Activated T-helper 1 cell treated with anti-CD3 and anti-CD28 coated beads, Interleukin-12 subunit alpha, Interleukin-12 subunit beta, Interleukin-2, Interleukin-4 antibody, amounts not matched to agents 30 ng/mL and 10 ng/mL and 1 ng/mL, durations not matched to agents 14 hours and 24 hours and 36 hours (primary cell): ENCODE measurements at regions not wholly inside any gene's neighbourhood (a gene's known extent, or its start where the extent isn't known, plus 50 kb on each side); places are given as distances from the start of the nearest gene placed in this dataset.
"Not testable (repeated sequence)": the region's sequence is repeated elsewhere in the genome, so short reads cannot be mapped to it uniquely, and the experiment has no call there.

Source experiments
- DNase-seq: peaks from one replicate; pipeline ENCODE4 v3.0.0; 2021; ENCODE audit warnings: low spot score
- H3K27ac Mint-ChIP-seq: one replicate; pipeline ENCODE4 v1.8.0; 2021; ENCODE audit warnings: mild to moderate bottlenecking, mixed read lengths
- H3K27me3 Mint-ChIP-seq: one replicate; pipeline ENCODE4 v1.8.0; 2022; ENCODE audit warnings: mild to moderate bottlenecking, moderate library complexity, mixed read lengths; ENCODE audit not compliant: insufficient read depth
- H3K36me3 Mint-ChIP-seq: one replicate; pipeline ENCODE4 v1.8.0; 2021; ENCODE audit warnings: low read depth, mixed read lengths
- H3K4me1 Mint-ChIP-seq: one replicate; pipeline ENCODE4 v1.8.0; 2021; ENCODE audit warnings: low read depth, mixed read lengths
- H3K4me3 Mint-ChIP-seq: one replicate; pipeline ENCODE4 v1.8.0; 2021; ENCODE audit warnings: mild to moderate bottlenecking, moderate library complexity, mixed read lengths
- H3K9me3 Mint-ChIP-seq: one replicate; pipeline ENCODE4 v1.8.0; 2021; ENCODE audit warnings: mixed read lengths
- intact Hi-C: fragments of 100-400 bp; cut with micrococcal nuclease; formaldehyde crosslinking; loops from one replicate; pipeline ENCODE4 v1.15.1; 2024

DNA sequence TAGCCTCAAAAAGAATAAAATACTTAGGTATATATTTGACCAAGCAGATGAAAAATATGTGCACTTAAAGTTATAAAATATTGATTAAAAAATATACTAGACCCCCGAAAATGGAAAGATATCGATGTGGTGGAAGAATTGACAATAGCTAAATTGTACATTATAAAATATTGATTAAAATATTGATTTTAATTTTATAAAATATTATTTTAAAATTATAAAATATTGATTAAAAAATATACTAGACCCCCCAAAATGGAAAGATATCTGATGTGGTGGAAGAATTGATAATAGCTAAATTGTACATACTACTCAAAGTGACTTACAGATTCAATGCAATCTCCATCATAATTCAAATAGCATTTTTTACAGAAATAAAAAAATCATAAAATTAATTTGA, 1540.9 kb upstream of the RAG2 start:
- Mint-ChIP-seq H3K9me3 (peaks cover 8% of the 10 kb centered on the region), H3K4me3 (no peak overlapping the region), H3K36me3 (no peaks in the 10 kb centered on the region), H3K4me1 (no peaks in the 10 kb centered on the region), H3K27ac (no peak overlapping the region), H3K27me3 (no peaks in the 10 kb centered on the region)
- DNase-seq = no peak
- intact Hi-C loops = no loop called here

DNA sequence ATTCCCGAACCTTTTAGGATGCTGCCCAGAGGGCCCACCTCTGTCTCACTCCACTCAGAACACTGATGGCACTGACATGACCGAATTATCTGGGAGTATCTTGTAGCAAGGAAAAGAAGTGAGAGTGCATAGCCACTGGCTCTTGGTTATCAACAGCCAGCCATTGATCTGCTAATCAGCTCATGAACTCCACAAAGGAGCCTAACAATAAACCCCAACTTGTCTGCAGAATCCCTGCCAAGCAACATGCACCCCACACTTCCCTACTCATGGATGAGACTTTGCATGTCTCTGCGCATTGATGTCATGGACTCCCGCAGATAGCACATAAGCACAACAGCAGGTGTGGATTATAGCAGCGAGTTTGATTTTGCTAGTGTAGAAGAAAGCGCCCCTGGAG, 1538.9 kb upstream of the RAG2 start:
- Mint-ChIP-seq H3K36me3 (no peaks in the 10 kb centered on the region), H3K27ac (no peak overlapping the region)
- intact Hi-C loops = no loop called here

DNA sequence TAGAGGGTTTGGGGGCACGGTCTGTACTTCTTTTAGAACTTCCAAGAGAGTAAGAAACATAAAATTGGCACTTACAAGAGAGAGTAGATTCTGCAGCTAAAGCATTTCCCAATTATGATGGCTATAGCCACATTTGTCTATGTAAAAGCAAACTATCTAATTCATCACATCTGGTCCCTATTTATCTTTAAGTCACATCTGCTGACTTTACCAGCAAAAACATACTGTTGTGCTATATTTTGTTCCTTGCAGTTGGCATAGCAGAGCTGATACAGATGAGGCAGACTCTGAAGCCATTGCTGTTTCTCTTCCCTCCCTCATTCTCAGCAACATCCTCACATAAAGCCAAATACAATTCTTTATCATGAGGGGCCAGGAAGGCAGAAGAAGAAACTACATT, 1533.5 kb upstream of the RAG2 start:
- no peaks in the 10 kb centered on the region for H3K27me3 Mint-ChIP-seq
- intact Hi-C loops = no loop called here
- no peak overlapping the region for H3K27ac Mint-ChIP-seq
- no peak overlapping the region for H3K4me3 Mint-ChIP-seq
- no peak for DNase-seq
- peaks cover 18% of the 10 kb centered on the region for H3K9me3 Mint-ChIP-seq
- no peaks in the 10 kb centered on the region for H3K4me1 Mint-ChIP-seq
- H3K36me3 Mint-ChIP-seq = no peaks in the 10 kb centered on the region

More for the DNA sequence above, 1538.9 kb upstream of the RAG2 start:
- Mint-ChIP-seq H3K4me3 (no peak overlapping the region), H3K9me3 (peaks cover 12% of the 10 kb centered on the region), H3K4me1 (no peaks in the 10 kb centered on the region), H3K27me3 (no peaks in the 10 kb centered on the region)
- no peak for DNase-seq

DNA sequence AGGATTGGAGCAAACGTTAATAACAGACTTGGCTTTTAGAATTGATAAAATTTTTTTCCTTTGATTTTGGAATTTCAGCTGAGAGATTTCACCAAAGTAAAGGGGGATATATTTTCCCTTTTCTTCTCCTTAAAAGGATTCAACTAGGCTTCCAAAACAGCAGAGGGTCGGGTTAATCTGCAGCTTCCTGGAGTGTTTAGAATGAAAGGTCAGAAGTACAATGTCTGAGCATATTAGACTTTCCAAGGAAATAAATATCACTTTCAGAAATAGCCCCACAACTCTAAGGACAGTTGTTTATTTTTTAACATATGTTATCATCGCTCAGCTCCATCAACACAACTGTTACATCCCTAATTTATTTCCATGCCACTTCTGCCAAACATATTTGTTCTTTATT, 1532.9 kb upstream of the RAG2 start:
- no peaks in the 10 kb centered on the region for H3K4me1 Mint-ChIP-seq
- no peaks in the 10 kb centered on the region for H3K36me3 Mint-ChIP-seq
- no peak for DNase-seq
- intact Hi-C loops = no loop called here
- no peak overlapping the region for H3K4me3 Mint-ChIP-seq
- no peaks in the 10 kb centered on the region for H3K27me3 Mint-ChIP-seq
- peaks cover 18% of the 10 kb centered on the region for H3K9me3 Mint-ChIP-seq
- H3K27ac Mint-ChIP-seq = no peak overlapping the region

DNA sequence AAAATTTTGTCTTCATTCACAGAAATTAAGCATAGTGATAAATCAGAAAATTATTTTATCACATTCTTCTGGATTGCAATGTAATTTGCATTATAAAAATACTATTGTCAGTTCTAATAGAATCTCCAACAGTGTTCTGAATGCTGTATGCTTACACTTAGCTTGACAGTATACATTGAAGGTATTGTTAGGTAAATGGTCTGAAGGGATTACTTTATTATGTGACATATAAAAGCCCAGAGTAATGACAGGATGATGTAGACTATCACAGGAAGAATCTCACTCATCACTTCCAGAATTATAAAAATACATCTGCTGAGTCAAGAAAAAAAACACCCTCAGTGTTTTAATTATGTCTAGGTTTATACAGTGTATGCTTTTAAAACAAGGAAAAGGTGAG, 1532.5 kb upstream of the RAG2 start:
- Mint-ChIP-seq H3K27ac (no peak overlapping the region), H3K4me1 (no peaks in the 10 kb centered on the region), H3K27me3 (no peaks in the 10 kb centered on the region), H3K9me3 (peaks cover 18% of the 10 kb centered on the region), H3K4me3 (no peak overlapping the region), H3K36me3 (no peaks in the 10 kb centered on the region)
- intact Hi-C loops = no loop called here
- no peak for DNase-seq

DNA sequence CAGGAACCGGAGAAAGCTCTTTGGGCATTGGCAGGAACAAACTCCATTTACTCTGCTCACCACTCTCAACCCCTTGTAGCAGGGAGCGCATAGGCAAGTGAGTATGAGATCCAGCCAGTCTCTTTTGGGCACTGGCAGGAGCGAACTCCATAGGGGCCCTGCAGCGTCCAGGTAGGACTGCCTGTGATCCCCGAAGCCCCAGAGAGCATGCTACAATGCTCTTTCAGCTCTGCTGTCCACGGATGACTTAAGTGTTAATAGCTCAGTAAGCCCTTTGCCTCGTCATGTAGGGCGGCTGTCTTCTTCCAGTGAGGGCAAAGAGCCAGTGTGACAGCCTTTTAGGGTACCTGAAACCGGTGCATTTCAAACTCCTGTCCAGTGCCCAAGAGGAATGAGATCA, 1525.6 kb upstream of the RAG2 start:
- intact Hi-C loops = no loop called here
- no peaks in the 10 kb centered on the region for H3K4me1 Mint-ChIP-seq
- H3K9me3 Mint-ChIP-seq = peaks cover 17% of the 10 kb centered on the region
- no peaks in the 10 kb centered on the region for H3K36me3 Mint-ChIP-seq
- DNase-seq = no peak
- no peaks in the 10 kb centered on the region for H3K27me3 Mint-ChIP-seq
- H3K27ac Mint-ChIP-seq = no peak overlapping the region
- H3K4me3 Mint-ChIP-seq = no peak overlapping the region

DNA sequence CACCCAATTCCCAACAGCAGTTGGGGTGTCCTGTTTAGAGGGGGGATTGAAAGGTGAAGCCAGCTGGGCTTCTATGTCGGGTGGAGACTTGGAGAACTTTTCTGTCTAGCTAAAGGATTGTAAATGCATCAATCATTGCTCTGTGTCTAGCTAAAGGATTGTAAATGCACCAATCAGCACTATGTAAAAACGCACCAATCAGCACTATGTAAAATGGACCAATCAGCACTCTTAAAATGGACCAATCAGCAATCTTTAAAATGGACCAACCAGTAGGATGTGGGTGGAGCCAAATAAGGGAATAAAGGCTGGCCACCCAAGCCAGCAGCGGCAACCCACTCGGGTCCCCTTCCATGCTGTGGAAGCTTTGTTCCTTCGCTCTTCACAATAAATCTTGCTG, 1518.6 kb upstream of the RAG2 start:
- H3K4me1 Mint-ChIP-seq, H3K4me3 Mint-ChIP-seq, H3K27ac Mint-ChIP-seq, H3K36me3 Mint-ChIP-seq, intact Hi-C loops, H3K27me3 Mint-ChIP-seq, DNase-seq: not testable (repeated sequence)
- H3K9me3 Mint-ChIP-seq = peaks cover 27% of the 10 kb centered on the region

DNA sequence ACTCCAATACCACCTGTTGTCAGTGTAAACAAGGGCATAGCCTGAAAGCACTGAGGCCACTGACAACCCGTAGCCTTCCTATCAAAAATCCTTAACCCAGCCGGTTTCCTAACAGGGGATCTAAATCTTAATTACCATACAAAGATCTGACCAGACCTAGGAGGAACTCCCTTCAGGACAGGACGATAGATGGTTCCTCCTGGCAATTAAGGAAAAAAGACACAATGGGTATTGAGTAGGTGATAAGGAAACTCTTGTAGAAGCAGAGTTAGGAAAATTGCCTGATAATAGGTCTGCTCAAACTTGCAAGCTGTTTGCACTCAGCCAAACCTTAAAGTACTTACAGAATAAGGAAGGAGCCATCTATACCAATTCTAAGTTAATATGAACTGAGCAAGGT, 1517.3 kb upstream of the RAG2 start:
- H3K36me3 Mint-ChIP-seq, DNase-seq, H3K4me3 Mint-ChIP-seq, H3K4me1 Mint-ChIP-seq, H3K27me3 Mint-ChIP-seq, intact Hi-C loops, H3K27ac Mint-ChIP-seq: not testable (repeated sequence)
- peaks cover 27% of the 10 kb centered on the region for H3K9me3 Mint-ChIP-seq

DNA sequence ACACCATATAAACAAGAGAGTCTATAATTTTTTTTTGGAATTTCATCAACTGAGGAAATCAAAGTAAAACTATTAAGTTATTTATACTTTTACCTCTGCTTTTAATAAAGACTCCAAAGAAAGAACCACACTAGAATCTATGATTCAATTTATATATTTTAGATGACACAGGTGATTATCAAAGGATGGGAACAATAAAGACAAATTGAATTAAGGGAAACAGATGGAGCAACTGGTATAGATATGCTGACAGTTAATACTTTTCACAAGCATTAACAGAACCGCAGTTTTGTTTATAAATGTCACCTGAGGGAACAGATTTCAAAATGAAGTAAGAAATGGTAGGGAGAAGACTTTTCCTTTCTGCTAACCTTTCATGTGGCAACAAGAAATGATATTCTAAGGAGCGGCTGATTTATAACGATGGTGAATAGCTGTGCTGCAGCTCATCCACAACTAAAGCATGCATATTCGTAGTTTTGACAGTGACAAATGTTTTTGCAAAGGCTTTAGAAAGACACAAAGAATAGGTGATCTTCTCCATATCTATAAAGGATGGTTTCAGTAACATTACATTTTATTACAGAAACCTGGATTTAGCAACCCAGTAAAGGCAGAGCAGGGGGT, 1502.9 kb upstream of the RAG2 start:
- intact Hi-C loops = no loop called here
- Mint-ChIP-seq H3K27me3 (no peaks in the 10 kb centered on the region), H3K9me3 (no peaks in the 10 kb centered on the region), H3K27ac (no peak overlapping the region), H3K4me3 (no peak overlapping the region), H3K4me1 (no peaks in the 10 kb centered on the region), H3K36me3 (no peaks in the 10 kb centered on the region)
- no peak for DNase-seq

DNA sequence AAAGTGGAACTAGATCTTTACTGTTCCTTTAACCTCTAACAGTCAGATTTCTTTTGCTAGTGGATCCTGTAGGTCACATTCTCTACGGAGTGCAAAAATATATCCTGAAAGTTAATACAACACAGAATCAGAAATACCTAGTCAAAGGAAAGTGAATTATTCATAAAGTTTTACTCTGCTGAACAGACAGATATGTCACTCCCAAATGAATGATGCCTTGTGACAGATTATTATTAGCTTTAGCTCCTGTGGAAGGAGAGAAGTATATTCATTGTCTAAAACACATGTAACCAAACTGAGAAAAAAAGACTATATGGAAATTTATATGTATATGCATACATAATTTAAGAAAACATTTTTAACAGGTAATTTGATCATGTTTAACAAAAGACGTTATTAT, 1497.2 kb upstream of the RAG2 start:
- Mint-ChIP-seq H3K27ac (no peak overlapping the region), H3K4me1 (no peaks in the 10 kb centered on the region), H3K4me3 (no peak overlapping the region), H3K9me3 (peaks cover 4% of the 10 kb centered on the region), H3K36me3 (no peaks in the 10 kb centered on the region), H3K27me3 (no peaks in the 10 kb centered on the region)
- DNase-seq = no peak
- intact Hi-C loops = no loop called here

DNA sequence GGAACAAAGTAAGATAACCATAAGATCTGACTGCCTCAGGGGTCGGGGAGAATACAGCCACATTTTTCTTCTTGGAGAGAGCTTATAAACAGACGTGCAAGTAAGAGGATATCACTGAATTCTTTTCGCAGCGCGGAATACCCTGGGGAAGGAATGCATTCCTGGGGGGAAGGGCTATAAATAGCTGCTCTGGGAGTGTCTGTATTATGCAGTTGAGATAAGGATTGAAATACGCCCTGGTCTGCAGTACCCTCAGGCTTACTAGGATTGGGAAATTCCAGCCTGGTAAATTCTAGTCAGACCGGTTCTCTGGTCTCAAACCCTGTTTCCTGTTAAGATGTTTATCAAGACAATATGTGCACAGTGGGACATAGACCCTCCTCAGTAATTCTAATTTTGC, 1491.7 kb upstream of the RAG2 start:
- H3K36me3 Mint-ChIP-seq = no peaks in the 10 kb centered on the region
- DNase-seq = no peak
- intact Hi-C loops = no loop called here
- H3K27me3 Mint-ChIP-seq = no peaks in the 10 kb centered on the region
- peaks cover 4% of the 10 kb centered on the region for H3K9me3 Mint-ChIP-seq
- no peak overlapping the region for H3K4me3 Mint-ChIP-seq
- H3K27ac Mint-ChIP-seq = no peak overlapping the region
- H3K4me1 Mint-ChIP-seq = no peaks in the 10 kb centered on the region

DNA sequence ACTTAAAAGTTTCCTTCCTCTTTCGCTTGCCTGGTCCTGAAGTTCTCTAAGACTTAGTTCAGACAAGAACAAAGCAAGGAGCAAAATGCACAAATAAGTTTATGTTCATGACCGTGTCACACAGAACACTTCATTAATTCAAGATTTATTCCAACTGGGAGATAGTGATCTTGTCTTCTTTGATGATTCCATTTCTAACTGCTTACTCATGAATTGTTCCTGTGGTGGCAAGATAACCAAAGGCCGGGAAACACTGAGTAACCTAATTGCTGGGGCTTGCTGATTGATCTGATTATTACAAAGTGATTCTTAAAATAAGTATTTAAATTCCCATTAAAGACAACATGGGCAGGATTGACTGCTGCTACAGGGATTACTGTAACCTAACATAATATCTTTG, 1462.9 kb upstream of the RAG2 start:
- intact Hi-C loops = no loop called here
- Mint-ChIP-seq H3K27ac (no peak overlapping the region), H3K4me3 (no peak overlapping the region), H3K27me3 (no peaks in the 10 kb centered on the region), H3K4me1 (no peaks in the 10 kb centered on the region), H3K36me3 (no peaks in the 10 kb centered on the region), H3K9me3 (peaks cover 16% of the 10 kb centered on the region)
- DNase-seq = no peak

DNA sequence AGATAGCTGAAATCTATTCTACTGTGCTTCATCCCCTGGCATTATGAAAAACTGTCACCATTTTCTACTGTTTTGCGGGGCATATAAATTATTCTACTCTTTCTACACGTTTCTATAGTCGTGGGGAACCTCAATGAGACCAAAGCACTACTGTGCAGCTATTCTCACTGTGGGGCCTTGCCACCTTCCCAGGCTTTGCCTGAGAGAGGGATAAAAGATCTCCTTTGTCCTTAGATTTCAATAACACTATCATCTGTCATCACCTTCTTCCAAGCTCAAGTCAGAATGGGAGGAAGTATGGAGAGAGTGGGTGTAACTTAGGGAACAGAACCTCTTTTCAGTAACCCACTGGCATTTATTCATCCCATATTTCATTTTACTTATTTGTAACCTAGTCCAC, 1462.1 kb upstream of the RAG2 start:
- Mint-ChIP-seq H3K9me3 (peaks cover 12% of the 10 kb centered on the region), H3K4me3 (no peak overlapping the region), H3K27ac (no peak overlapping the region), H3K4me1 (no peaks in the 10 kb centered on the region), H3K36me3 (no peaks in the 10 kb centered on the region), H3K27me3 (no peaks in the 10 kb centered on the region)
- intact Hi-C loops = no loop called here
- DNase-seq = no peak

DNA sequence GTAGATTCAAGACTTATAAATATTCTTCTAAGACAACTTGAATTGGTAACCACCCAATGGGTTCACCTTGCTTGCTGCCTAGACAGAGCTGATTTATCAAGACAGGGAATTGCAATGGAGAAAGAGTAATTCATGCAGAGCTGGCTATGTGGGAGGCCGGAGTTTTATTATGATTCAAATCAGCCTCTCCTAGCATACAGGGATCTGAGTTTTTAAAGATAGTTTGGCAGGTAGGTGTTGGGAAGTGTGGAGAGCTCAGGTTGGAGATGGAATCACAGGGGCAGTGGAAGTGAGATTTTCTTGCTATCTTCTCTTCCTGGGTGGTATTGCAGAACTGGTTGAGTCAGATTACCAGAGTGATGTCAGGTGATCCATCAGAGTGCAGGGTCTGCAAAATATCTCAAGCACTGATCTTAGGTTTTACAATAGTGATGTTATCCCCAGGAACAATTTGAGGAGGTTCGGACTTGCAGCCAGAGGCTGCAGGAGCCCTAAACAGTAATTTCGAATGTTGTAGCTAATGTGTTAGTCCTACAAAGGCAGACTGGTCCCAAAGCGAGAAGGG, 1448.6 kb upstream of the RAG2 start:
- intact Hi-C loops = no loop called here
- no peaks in the 10 kb centered on the region for H3K4me1 Mint-ChIP-seq
- no peak for DNase-seq
- no peaks in the 10 kb centered on the region for H3K27me3 Mint-ChIP-seq
- no peaks in the 10 kb centered on the region for H3K36me3 Mint-ChIP-seq
- no peak overlapping the region for H3K4me3 Mint-ChIP-seq
- no peak overlapping the region for H3K27ac Mint-ChIP-seq
- H3K9me3 Mint-ChIP-seq = peaks cover 5% of the 10 kb centered on the region
